CD4-positive, alpha-beta T cell treated with Interleukin-17A for 4 hours (primary cell): ENCODE measurements at regions not wholly inside any gene's neighbourhood (a gene's known extent, or its start where the extent isn't known, plus 50 kb on each side); places are given as distances from the start of the nearest gene placed in this dataset.

ENCODE experiments used
- DNase-seq: peaks from one replicate; pipeline ENCODE4 v3.0.0-alpha.2; 2020; ENCODE audit warnings: mixed read lengths

DNA sequence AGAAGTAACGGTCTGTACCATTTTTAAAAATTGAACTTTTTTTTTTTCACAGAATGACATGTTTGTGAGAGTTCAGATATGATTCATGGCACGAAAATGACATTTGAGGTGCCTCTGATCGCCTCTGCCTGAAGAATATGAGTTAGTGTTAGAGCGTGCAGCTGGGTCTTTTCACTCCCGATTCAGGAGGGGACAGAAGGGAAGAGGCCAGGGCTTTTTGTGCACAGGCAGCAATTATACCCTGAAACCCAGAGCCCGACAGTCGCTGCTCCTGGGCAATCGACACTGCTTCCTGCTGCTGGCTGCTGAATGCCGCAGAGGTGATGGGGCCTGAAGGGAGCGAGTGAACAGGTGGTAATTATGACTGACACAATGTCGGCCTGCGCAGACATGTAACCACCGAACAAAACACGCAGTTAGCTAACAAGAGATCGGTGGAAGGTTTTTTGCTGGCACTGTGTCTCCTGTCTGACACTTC, 652.0 kb upstream of the NOX3 start:
- no peak for DNase-seq

DNA sequence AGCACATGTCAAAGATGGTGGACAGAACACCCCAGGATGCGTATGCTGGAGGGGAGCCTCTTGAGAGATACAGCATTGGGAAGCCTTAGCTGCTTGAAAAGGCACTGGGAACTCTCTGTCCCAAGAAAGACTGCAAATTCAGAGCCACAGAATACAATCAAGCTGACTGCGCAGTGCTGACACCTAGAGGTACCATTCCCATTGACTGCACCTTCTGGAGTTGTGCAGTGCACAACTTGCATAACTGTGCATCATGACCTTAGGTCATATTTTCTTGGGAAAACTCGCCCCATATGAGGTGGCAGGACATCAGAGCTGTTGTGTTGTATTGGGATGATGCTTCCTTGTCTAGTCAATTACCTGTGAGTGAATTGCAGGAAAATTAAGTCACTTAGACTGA, 646.5 kb upstream of the NOX3 start:
- DNase-seq: no peak

DNA sequence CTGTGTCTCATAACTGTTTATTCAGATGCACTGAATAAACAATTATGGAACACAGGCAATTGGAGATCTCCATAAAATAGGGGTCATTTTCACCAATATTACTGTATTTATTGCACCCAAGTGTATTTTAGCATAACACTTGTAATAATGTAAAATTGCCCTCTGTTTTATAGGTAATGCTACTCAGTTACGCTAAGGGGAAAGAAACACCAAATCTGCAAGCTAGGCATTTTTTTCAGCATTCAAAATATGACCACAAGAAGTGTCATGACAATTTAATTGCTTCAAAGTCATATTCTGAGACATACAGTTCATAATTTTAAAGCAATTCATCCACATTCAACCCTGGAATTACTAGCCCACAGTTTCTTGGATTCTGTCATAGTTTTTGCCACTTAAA, 643.2 kb upstream of the NOX3 start:
- no peak for DNase-seq

DNA sequence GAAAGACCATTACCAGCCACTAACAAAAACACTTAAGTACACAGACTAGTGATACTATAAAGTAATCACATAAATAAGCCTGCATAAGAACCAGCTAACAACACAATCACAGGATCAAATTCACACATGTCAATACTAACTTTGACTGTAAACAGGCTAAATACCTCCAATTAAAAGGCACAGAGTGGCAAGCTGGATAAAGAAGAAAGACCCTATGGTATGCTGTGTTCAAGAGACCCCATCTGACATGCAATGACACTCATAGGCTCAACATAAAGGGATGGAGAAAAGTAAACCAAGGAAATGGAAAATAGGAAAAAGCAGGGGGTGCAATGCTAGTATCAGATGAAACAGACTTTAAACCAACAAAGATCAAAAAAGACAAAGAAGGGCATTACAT, 631.8 kb upstream of the NOX3 start:
- no peak for DNase-seq

DNA sequence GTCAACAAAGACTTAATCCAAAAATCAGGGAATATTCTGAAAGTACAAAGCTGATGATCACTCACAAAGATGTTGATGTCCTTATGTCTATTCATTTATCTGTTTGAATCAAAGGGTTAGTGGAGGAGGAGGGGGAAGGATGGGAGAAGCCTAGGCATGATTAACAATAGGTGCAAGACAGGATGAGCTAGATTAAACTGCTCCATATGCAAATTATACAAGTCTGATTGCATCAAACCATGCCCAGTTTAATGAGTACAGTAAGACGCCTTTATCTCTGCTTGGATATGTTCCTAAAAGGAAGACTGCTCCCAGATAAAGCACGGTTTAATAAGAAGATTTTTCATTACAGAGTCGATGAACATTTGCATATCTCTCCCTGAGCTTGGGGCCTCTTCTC, 626.4 kb upstream of the NOX3 start:
- DNase-seq: no peak

DNA sequence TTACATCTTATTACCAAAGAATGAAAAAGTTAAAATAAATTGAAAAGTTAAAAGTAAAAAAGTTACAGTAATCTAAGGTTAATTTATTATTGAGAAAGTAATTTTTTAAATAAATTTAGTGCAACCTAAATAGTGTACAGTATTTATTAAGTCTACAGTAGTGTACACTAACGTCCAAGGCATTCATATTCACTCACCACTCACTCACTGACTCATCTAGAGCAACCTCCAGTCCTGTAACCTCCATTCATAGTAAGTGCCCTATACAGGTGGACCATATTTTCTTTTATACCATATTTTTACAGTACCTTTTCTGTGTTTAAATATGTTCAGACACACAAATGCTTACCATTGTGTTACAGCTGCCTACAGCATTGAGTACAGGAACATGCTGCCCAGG, 624.7 kb upstream of the NOX3 start:
- DNase-seq: no peak

DNA sequence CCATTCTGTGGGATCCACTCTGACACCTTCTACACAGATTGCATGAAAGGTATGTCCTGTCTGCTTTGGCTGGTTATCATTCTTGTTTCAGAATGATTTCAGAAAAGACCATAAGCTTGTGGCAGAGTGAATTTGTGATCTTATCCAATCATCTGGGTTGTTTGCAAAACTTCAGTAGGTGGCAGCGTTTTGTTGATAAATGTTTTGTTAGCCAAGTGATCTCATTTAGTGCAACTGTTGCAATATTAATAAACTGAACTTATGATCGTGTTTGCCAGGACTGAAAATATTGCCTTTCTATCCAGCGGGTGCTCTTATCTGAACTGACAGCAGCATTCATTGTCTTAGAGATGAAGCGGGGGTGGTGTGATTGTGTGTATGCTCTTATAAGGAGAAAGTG, 613.2 kb upstream of the NOX3 start:
- DNase-seq: no peak

DNA sequence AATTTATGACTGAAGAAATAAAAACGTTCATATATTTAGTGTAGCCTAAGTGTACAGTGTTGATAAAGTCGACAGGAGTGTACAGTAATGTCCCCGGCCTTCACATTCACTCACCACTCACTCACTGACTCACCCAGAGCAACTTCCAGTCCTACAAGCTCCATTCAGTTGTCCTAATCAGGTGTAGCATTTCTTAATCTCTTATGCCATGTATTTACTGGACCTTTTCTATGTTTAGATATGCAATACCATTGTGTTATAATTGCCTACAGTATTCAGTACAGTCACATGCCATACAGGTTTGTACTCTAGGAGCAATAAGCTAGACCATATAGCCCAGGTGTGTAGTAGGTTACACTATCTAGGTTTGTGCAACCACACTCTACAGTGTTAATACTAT, 610.2 kb upstream of the NOX3 start:
- DNase-seq: no peak

DNA sequence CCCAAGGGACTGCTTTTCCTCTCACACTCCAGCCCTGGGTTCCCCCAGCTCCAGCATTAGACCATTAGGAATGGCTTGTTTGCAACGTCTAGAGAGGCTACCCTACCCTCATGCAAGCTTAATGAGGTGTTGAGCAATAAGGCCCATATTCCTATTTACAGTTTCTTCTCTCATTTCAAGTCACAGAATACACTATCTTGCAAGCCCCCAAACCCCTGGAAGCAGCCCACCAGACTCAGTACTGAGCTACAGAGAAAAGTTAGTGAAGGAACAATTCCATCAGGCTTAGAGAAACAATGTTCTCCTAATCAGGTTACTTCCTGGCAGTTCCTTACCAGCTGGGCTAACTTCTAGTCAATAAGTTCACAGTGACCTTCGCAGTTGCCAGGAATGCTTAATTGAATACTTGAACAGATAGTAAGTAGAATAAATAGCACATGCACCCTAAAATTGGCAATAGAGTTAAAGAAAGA, 606.5 kb upstream of the NOX3 start:
- no peak for DNase-seq

DNA sequence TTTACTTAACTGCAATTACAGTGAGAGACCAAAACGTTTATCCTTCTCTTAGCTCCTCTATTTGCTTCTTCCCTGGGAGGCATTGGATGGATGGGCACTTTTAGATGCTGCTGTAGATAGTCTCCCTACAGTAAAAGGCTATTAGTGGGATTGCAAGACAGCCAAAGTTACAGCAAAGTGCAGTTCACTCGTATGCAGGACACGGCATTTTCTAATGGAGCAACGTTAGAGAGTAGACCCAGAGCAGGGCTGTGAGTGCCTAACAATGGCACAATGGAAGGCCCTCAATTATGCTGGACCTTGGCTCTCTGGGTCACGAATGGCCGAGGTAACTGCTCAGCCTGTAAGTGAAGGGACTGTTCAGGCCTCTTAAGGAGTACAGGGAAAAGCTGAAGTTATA, 605.8 kb upstream of the NOX3 start:
- no peak for DNase-seq

DNA sequence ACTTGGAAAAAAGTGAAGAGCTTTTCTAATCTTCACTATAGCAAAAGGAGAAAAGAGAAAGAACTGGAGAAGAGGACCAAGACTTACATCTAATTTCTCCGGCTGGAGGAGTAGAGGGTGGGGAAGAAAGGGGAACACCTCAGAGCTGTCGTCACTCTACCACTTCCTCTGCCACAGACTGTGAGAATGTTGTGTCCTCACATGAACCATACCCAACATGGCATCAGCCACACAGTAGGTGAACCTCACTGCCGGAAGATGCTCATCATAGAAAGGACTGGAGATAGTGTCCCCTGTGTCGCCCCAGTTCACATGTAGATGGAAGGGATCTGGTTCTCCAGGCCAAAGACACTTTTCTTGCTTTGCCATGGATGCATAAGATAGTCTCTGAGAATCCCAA, 604.4 kb upstream of the NOX3 start:
- DNase-seq: peak; percentile 2

DNA sequence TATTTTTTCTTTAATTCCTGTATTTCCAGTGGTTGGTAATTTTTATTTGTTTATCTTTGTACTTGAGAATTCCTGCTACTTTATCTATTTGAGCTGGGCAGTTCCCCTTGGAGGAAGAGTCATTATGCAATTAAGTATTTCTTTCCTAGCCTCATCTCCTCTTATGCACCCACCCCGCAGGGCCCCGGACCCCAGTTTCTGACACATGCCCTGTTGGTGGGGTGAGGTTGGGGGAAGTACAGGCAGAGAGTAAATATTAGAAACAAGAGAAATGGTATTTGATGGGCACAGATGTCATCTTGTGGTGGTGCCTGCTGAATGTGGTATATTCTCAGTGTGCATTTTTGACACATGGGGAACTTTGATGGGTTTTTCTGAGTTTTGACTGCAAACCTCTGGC, 602.7 kb upstream of the NOX3 start:
- no peak for DNase-seq

DNA sequence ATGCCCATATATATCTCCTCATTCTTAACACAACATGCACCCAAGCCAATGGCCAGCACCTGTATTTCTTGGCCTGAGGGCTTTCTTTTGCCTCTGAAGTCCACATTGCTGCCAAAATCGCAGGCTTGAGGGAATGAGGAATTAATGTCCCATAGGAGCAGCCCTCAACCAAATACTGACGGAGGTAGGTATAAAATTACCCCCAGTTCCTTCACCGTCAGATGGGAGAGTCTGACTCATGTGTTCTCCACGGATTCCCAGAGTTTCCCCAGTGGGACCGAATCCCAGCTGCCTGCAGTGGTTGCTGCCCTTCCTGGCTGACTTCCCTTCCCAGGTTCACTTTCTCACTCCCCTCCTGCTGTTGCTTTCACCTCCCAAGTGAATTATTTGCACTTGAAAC, 602.2 kb upstream of the NOX3 start:
- no peak for DNase-seq

DNA sequence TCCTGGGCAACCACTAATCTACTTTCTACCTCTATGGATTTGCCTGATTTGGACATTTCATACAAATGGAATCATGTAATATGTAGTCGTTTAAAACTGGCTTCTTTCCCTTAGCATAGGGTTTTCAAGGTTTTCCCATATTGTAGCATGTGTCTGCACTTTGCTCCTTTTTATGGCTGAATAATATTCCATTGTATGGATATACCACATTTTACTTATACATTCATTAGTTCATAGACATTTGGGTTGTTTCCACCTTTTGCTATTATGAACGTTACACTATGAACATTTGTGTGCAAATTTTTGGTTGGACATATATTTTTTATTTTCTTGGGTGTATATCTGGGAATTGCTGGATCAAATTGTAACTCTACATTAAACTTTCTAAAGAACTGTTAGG, 600.4 kb upstream of the NOX3 start:
- no peak for DNase-seq

DNA sequence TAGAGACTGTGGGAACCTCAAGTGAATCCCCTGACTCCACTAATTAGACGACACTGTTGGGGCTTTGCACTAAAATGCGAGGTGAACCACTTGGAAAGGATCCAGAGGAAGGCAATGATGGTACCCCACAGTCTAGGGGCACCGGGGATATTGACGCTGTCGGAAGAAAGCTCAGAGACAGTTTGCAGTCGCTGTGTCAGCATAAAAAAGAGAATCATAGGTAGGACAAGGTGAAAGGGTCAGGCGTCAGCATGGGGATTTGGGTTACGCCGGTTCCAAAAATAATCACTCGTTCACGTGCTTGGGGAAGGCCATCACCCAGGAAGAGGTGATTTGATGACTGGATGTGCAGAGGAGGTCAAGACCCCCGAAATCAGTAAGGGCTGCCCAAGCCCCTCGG, 598.0 kb upstream of the NOX3 start:
- DNase-seq: no peak

DNA sequence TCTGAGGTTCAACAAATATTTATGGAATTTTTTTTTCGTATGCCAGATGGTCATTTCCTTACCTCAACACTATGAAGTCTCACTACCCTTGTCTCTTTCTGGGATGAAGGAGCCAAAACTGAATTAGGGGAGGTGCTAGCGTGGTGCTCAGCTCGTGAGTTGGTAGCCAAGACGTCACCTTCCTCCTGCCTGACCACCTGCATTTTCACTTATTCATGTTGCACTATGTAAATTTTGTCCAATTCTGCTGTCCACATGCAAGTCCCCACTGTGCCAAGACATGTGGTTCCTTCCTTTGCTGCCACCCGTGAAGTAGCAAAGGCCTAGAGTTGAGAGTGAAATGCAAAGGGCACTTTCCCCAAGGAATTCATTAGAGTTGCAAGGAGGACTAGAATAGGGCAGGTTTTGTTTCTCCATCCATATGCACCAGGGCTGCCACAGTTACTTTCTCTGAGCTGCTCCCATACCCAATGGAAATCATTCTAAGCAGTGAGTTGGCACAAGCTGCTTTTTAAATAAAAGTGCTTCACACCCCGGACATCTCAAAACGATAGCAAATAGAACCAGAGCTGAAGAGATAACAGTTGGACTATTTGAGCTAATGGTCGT, 591.3 kb upstream of the NOX3 start:
- no peak for DNase-seq

DNA sequence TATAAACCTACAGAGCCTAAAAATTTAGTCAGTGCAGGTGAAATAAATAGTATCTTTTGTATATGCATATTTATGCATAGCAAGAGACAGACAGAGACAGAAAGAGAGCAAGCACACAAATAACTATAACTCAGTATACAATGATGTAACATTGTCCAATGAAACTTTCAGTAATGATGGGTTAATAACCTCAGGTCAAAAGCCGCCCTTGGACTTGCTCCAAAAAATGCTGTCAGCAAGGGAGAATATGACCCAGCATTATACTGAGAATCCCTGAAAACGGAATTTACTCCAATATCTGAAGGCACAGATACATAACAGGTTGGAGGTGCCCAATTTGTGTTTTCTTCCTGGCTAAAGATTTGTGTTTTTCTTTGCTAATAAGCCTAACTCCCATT, 590.6 kb upstream of the NOX3 start:
- DNase-seq: no peak

DNA sequence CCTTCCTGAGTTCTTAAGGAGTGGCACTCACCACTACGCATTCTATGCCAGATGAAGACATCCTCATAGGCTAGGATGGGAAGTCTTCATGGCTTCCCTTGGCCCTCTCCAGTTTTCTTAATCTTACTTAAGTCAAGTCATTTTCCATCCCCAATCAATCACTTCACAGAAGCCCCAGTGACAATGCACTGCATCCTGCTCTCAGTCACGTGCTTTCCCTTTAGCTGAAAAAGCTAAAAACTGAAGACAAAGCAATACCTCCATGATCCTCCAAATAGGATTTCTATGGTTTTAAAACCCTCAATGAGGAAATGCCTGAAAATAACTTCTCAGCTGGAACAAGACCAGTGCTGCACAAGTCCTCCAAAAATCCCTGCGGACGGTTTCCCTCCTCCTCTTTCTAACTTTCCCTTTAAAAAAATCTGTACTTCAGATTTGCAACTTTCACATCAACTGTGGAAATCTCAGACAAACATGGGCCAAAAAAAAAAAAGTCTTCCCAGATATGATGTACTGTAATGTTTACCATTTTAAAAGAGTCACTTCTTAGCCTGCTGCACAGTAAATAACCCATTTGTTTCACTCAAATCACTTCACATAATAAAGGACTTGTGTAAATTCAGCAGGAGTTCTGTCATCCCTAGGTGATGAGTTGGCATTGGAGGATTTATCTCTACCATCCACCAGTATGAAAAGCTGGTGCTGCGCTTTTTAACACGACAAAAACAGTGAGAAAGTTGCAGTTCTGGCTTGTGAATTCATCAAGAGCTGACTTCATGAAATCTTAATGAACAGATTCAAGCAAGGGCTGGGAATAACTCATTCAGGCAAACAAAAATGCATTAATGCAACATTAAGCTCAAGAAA, 590.0 kb upstream of the NOX3 start:
- no peak for DNase-seq

DNA sequence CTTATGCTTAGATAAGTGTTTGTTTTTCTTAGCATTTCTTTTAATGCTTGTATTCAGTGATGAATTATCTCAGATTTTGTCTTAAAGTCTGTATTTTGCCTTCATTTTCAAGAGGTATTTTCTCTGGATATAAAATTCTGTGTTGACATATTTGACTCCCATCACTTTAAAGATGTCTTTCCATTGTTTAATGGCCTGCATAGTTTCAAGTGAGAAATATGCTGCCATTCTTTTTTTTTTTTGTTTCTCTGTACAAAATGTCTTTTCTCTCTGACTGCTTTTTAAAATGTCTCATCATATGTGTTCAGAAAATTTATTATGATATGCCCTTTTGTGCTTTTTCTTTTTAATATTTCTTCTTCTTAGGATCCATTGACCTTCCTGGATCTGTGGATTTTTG, 578.0 kb upstream of the NOX3 start:
- DNase-seq: no peak

DNA sequence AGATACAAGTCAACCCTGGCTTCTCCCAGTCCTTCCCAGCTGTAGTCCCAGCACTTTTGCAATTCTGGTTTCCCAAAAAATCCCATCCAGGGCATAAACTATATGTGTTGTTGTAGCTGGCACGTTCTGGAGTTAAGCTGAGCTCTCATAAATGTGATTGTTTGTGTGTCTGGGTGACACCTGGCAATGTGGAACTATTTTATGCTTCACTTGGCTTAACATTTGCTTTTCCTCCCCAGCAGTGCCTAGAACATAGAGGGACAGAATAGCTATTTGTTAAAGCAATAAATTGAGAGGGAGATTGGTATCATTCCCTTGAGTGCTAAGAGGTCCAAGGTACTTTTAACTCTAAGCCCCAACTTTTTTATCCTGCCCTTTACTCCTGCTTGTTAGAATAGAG, 575.9 kb upstream of the NOX3 start:
- no peak for DNase-seq

DNA sequence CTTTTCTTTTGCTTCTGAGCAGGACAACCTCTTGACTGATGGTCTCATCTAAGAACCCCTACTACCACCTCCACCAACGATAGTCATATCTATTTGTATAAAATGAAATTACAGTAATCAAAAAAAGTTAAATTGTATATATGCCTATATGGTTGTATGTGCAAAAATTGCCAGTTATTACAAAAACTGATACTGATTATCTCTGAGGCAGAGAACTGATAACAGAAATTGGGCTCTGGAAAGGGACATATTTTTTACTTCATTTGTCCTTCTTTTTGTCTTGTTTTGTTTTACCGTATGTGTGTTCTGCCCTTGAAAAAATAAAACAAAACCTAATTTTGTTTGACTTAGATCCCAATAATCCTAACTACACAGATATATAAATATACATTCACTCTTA, 574.4 kb upstream of the NOX3 start:
- no peak for DNase-seq

DNA sequence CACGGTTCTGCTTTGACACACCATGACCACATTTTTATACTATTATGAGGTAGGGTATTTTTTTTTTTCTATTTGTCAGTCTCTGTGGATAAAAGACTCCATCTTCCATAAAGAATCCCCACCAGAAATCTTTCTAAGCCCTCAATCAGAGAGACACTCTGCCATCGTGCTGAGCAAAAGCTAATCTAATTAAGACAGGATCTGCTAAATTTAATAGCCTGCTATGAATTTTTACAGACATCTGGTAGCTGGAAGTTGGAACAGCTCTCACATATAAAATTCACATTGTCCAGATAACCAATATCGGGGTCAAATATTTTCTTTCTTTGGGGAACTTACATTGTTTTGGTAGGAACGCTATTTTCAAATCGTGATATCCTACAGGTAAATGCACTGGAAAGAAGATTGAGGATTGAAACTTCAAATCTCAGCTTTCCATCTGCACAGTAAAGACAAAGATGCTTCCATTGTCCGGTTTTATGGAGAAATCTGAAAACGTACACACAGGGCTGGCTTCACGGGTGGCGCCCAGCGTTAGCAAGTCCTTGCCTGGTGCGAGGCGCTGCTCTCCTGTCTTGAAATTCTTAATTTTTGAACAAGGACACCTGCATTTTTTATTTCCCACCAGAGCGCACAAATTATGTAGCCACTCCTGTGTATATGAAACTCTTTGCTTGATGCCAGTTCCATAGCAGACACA, 573.8 kb upstream of the NOX3 start:
- no peak for DNase-seq

DNA sequence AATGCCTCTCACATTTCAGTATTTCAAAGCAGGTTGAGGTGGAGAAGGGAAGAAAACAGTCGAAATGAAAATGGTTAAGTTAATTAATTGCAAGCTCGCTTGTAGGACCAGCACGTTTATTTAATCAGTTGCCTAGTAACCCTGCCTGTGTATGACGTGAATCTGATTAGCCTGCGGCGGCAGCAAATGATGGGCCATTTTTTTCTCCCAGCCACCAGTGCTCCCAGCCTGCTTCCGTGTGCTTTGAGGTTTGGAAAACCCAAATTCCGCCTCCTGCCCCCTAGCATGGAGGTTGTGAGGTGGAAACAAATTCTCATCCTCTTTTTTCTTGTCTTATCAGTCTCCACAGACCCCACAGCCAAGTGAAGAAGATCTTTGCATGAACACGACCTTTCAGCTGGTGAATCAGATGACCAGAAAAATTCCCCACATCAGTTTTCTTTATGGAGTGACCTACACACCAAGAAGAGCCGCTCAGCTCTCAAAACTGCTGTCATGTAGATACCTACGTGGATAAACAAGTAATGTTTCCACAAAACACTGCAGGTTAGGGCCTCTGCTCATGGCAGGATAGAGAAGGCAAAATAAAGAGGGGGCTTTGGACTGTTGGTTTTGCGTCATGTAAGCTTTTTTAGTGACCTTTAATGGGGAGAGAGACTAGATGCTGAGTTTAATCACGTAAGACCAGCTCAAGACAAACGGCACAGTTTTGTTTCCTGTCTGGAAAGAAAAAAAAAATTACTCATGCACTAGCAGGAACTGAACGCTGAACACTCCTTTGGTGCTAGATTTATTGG, 572.9 kb upstream of the NOX3 start:
- DNase-seq: no peak
